Right lobe of liver (tissue), 6 donors: ENCODE measurements at regions not wholly inside any gene's neighbourhood (a gene's known extent, or its start where the extent isn't known, plus 50 kb on each side); places are given as distances from the start of the nearest gene placed in this dataset.

Source experiments
- ATAC-seq, 4 donors: fragments of 200-7000 bp; cut with Tn5 transposase; one replicate each; pipeline ENCODE4 v1.9.1; 2020; ENCODE audit warnings: mild to moderate bottlenecking in 4 of 4, moderate library complexity in 4 of 4
- DNase-seq, 3 donors: peaks; one replicate each; pipeline ENCODE4 v3.0.0-alpha.2; 2020
- H3K27ac ChIP-seq, 3 donors: fragments of 200-600 bp; one replicate each; pipeline ENCODE4 v1.8.0; 2022
- H3K27me3 ChIP-seq, 2 donors: fragments of 200-600 bp; one replicate each; pipeline ENCODE4 v1.8.0; 2022
- H3K36me3 ChIP-seq, 4 donors: fragments of 200-600 bp; sonication (generic) in 1 of 4; one replicate each; pipeline versions ENCODE4 v1.5.1 to v1.8.0; 2017 to 2022; ENCODE audit warnings: control low read depth in 1 of 4
- H3K4me1 ChIP-seq, 4 donors: fragments of 200-600 bp; sonication (generic) in 1 of 4; one replicate each; pipeline versions ENCODE4 v1.5.1 to v1.8.0; 2017 to 2022; ENCODE audit warnings: control low read depth in 1 of 4
- H3K4me3 ChIP-seq, 3 donors: fragments of 200-600 bp; one replicate each; pipeline ENCODE4 v1.8.0; 2022
- H3K9me3 ChIP-seq, 4 donors: fragments of 200-600 bp; sonication (generic) in 1 of 4; one replicate each; pipeline versions ENCODE4 v1.5.1 to v1.8.0; 2017 to 2022; ENCODE audit warnings: control low read depth in 1 of 4
- POLR2A ChIP-seq: fragments of 450-650 bp; IDR thresholded peaks from one replicate; pipeline ENCODE4 v1.6.1; 2017; ENCODE audit warnings: antibody characterized with exemption, mild to moderate bottlenecking
- WGBS: methylation state at CpG from one replicate; pipeline ENCODE4 v1.1.6; 2018; ENCODE audit warnings: low coverage, low lambda C conversion rate; ENCODE audit not compliant: insufficient coverage; ENCODE audit errors: missing lambda C conversion rate; 5-methylcytosine and 5-hydroxymethylcytosine counted together
- intact Hi-C, 2 donors: fragments of 100-400 bp; cut with DNase I; formaldehyde crosslinking; loops; one replicate each; pipeline versions ENCODE4 v1.11.2 to v1.14.1; 2022
- TF ChIP-seq, protein P1 (sequence below), 4 donors: fragments of 200-600 bp in 3 of 4; fragments of 450-650 bp in 1 of 4; IDR thresholded peaks; one replicate each; pipeline versions ENCODE4 v1.5.1 to v1.8.0; 2016 to 2022; ENCODE audit warnings: antibody characterized with exemption in 4 of 4, mild to moderate bottlenecking in 2 of 4
- donor health status: DM: no; HTN: yes; CAD: no.
- donor health status: DM: no; HTN: no; CAD: no.
- donor health status: DM: no; HTN: no; CAD: no.
- donor health status: DM: no; HTN: yes; CAD: no.
- donor health status: DM: no; HTN: yes; CAD: no.

GRCh38 chr5:68436686-68437520 is 221.3 kb downstream of the PIK3R1 start:
- no peaks in the 10 kb centered on the region for H3K27me3 ChIP-seq
- ATAC-seq (no peak), DNase-seq (no peak)
- 77% methylated on average over 3 of the region's 3 CpGs for WGBS
- intact Hi-C loops = no loop called here
- no peak overlapping the region for H3K4me3 ChIP-seq
- no peak overlapping the region for H3K27ac ChIP-seq
- no peak for TF ChIP-seq POLR2A
- no peaks in the 10 kb centered on the region for H3K4me1 ChIP-seq
- H3K9me3 ChIP-seq = no peaks in the 10 kb centered on the region
- no peaks in the 10 kb centered on the region for H3K36me3 ChIP-seq

DNA sequence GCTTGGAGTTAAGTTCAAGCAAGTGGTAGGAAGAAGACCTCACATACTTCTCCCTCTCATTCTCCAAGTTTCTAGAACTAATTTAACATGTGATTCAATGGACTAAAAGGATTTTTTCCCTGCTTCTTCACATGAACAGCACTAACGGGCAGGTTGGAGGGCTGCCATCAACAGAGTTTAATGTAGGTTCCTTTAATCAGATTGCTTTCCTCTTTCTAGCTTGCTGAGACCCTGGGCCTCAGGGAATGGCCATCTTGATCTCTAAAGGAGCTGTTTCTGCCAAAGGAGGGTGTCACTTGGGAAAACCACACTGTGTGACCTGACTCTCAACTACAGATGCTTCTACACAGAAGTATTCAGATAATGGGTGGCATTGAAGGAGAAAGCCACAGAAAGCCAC is 223.3 kb downstream of the PIK3R1 start:
- H3K27me3 ChIP-seq = no peaks in the 10 kb centered on the region
- DNase-seq (no peak), ATAC-seq (no peak)
- no peaks in the 10 kb centered on the region for H3K36me3 ChIP-seq
- no peak overlapping the region for H3K27ac ChIP-seq
- no peaks in the 10 kb centered on the region for H3K9me3 ChIP-seq
- TF ChIP-seq, protein P1, sequence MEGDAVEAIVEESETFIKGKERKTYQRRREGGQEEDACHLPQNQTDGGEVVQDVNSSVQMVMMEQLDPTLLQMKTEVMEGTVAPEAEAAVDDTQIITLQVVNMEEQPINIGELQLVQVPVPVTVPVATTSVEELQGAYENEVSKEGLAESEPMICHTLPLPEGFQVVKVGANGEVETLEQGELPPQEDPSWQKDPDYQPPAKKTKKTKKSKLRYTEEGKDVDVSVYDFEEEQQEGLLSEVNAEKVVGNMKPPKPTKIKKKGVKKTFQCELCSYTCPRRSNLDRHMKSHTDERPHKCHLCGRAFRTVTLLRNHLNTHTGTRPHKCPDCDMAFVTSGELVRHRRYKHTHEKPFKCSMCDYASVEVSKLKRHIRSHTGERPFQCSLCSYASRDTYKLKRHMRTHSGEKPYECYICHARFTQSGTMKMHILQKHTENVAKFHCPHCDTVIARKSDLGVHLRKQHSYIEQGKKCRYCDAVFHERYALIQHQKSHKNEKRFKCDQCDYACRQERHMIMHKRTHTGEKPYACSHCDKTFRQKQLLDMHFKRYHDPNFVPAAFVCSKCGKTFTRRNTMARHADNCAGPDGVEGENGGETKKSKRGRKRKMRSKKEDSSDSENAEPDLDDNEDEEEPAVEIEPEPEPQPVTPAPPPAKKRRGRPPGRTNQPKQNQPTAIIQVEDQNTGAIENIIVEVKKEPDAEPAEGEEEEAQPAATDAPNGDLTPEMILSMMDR (IDR thresholded peaks at IDR 0.05) = no peak
- TF ChIP-seq POLR2A = no peak
- H3K4me1 ChIP-seq = no peaks in the 10 kb centered on the region
- intact Hi-C loops = no loop called here
- 40% methylated on average over 1 of the region's 1 CpG for WGBS
- H3K4me3 ChIP-seq = no peak overlapping the region

GRCh38 chr5:68440245-68440644 is 224.7 kb downstream of the PIK3R1 start:
- DNase-seq (no peak), ATAC-seq (no peak)
- intact Hi-C loops = no loop called here
- Histone ChIP-seq H3K27ac (no peak overlapping the region), H3K4me1 (no peaks in the 10 kb centered on the region), H3K27me3 (no peaks in the 10 kb centered on the region), H3K36me3 (no peaks in the 10 kb centered on the region), H3K9me3 (no peaks in the 10 kb centered on the region), H3K4me3 (no peak overlapping the region)
- TF ChIP-seq, protein P1 (IDR thresholded peaks at IDR 0.05) = no peak
- TF ChIP-seq POLR2A = no peak
- 80% methylated on average over 2 of the region's 2 CpGs for WGBS

DNA sequence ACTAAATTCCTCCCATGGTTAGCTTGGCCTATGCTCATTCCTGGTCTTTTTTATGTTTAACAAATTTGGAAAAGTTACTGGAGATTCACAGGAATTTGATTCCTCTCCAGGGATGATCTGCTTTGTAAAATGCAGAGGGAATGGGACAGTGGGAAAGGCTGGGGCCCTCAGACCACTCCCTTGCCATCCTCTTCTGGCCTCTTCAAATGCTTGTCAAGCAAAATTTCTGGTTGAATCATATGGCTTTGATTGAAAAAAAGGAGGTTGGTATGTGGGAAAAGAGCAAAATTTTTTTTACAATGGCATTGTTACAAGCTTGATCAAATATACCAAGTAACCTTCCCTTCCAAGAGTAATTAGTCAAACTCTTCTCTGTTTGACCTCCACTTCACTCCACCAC is 225.1 kb downstream of the PIK3R1 start:
- ATAC-seq (no peak), DNase-seq (no peak)
- intact Hi-C loops = no loop called here
- H3K9me3 ChIP-seq = no peaks in the 10 kb centered on the region
- TF ChIP-seq, protein P1 (IDR thresholded peaks at IDR 0.05) = no peak
- no peak for TF ChIP-seq POLR2A
- H3K27ac ChIP-seq = no peak overlapping the region
- no peaks in the 10 kb centered on the region for H3K36me3 ChIP-seq
- H3K4me1 ChIP-seq = no peaks in the 10 kb centered on the region
- no peaks in the 10 kb centered on the region for H3K27me3 ChIP-seq
- no peak overlapping the region for H3K4me3 ChIP-seq

- no peak for DNase-seq
- 90% methylated on average over 5 of the region's 5 CpGs for WGBS
- no peaks in the 10 kb centered on the region for H3K4me1 ChIP-seq
- intact Hi-C loops = no loop called here
- H3K27ac ChIP-seq = no peak overlapping the region
- TF ChIP-seq, protein P1 (IDR thresholded peaks at IDR 0.05) = no peak
- no peak for TF ChIP-seq POLR2A
- no peaks in the 10 kb centered on the region for H3K27me3 ChIP-seq
- no peak overlapping the region for H3K4me3 ChIP-seq
- H3K9me3 ChIP-seq = no peaks in the 10 kb centered on the region
- no peaks in the 10 kb centered on the region for H3K36me3 ChIP-seq
- no peak for ATAC-seq
These were observed 225.9 kb downstream of the PIK3R1 start for GRCh38 chr5:68441309-68442073.
